NCI-H446 treated with DMSO at 0.1 percent for 48 hours (cell line): ENCODE measurements at regions not wholly inside any gene's neighbourhood (a gene's known extent, or its start where the extent isn't known, plus 50 kb on each side); places are given as distances from the start of the nearest gene placed in this dataset.

Experiments
- DNase-seq: peaks from one replicate; lab custom pipeline; 2025; lab: John Stamatoyannopoulos, UW

GRCh38 chrX:20432048-20432447 is 165.3 kb upstream of the RPS6KA3 start:
- DNase-seq = no peak

- DNase-seq = no peak
Measured at GRCh38 chrX:20431486-20431885, 164.8 kb upstream of the RPS6KA3 start.

DNA sequence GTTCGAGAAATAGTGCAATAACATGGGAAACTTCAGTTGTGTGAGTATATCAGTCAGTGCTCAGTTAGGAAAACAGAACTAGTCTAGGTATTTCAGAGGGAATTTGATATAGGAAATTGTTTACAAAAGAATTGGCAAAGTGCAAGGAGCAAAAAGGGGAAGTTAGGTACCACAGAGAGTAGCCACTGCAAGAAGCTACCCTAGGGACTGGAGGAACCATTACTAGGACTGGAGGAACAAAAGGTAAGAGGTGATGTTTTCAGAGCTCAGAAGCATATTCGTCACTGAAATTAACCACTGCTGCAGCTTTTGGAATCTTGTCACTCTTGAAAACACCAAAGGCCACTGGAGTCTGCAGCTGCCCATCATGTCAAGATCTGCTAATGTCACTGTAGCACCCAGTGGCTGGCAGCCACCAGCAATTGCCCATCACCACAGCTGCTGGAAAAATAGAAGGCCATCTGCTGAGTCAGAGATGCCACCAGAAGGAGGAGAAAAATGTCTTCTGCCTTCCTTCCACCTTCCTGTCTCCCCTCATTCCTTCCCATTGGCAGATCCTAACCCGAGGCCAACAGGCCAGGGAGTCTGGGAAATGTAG is 160.6 kb upstream of the RPS6KA3 start:
- no peak for DNase-seq

DNA sequence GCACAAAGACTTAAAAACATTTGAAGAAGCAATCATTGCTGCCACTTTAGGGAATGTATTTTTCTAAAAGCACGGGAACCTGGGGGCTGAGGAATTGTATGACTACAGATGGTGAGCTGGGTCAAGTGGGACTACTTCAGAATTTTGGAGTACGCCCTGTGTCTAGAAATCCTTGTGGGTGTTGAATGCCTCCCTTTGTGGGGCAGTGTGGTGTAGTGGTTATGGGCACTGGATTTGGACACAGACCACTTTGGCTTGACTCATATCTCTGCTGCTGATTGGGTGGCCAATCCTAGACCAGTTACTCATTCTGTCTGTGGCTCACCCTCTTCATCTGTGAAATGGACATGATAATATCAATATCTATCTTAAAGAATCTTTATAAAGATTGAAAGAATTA is 155.0 kb upstream of the RPS6KA3 start:
- no peak for DNase-seq

- DNase-seq = no peak
Measured at GRCh38 chrX:20421275-20421674, 154.6 kb upstream of the RPS6KA3 start.

DNA sequence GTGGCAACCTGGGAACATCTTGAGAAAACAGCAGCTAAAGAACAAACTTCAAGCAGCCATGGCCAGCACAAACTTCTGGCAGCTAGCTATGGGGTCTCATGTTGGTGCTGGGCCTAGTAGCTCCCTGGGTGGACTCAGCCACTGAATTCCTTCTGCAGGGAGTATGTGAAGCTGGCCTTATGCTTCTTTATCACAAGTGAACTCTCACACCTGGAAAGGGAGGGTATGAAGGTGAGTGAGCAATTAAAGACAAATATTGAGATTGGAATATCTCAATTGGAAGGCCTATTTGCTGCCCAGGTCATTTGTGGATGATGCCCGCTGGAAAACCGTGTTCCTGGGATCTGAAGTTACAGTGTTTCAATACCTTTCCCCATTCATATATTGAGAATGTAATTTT is 153.3 kb upstream of the RPS6KA3 start:
- DNase-seq = no peak

DNA sequence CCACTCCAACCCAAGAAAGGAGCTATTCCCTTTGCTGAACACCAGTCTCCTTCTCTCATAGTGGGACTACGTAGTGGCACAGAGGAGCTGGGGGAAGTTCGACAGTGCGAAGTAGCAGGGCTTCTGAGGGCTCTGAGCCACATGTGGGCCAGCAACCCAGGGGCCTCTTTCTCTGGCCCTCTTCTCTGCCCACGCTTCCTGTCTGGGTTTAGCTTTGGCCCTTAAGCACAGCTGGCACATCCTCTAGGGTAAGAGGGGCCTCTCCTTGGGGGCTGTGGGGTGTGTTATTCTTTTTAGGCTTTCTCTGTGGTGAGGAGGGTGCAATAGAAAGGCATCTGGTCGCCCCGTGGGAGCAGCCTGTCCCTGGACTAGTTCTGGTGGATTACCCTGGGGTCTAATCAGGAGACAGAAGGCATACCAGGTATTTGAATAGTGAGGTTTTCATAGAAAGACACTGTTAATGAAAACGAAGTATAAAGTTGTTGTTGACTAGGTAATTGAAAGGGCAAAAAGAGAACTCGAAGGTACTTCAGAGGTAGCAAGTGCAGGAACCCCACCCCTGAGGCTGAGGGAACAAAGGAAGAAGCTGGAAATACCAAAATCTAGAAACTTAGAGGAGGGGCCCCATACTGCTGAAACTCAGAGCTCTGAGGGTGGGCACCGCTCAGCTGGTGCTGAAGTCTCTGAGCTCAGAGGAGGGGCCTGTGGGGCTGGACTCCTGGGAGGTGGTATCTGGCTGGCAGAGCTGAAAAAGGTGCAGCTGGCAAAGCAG is 151.9 kb upstream of the RPS6KA3 start:
- no peak for DNase-seq

GRCh38 chrX:20414762-20415445 is 148.2 kb upstream of the RPS6KA3 start:
- DNase-seq = no peak

DNA sequence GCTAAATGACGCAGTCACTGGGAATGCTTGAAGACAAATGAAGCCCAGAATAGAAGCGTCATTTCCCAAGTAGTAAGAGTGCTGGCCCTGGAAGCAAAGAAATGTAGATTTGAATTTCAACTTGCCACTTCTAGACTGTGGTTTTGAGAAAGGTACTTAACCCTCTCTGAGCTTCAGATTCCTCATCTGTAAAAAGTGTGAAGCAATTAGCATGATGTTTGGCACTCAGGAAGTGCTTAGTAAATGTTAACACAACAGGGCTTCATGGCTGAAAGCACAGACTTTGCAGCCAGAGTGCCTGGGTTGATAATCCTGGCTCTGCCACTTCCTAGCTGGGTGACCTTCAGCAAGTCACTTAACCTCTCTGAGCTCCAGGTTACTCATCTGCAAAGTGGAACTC is 147.4 kb upstream of the RPS6KA3 start:
- DNase-seq = no peak

DNA sequence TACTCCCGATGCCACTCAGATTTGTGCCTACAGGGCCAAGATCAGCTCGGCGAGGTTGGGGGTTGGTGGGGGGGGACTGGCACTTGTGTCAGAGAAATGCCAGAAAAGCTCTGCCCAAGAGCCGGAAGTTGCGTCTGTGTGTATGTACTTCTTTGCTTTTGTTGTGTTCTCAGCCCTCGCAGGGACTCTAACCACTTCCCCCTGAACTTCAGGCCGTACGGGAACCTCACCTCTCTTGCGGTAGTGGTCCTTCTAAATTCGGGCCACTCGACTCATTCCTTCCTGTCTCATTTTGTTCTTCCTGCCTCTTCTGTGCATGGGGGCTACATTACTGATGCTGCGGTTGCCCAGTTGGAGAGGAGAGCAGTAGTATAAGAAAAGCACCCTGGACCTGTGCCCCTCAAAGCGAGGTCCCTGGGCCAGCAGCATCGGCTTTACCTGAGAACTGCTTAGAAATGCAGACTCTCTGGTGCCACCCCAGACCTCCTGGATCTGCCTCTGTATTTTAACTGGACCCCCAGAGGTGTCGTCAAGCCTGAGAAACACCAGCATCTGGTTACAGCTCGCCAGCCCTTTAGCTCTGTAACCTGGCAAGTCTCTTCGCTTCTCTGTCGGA is 146.3 kb upstream of the RPS6KA3 start:
- no peak for DNase-seq

GRCh38 chrX:20410540-20410939 is 143.8 kb upstream of the RPS6KA3 start:
- DNase-seq = no peak

GRCh38 chrX:20409991-20410390 is 143.3 kb upstream of the RPS6KA3 start:
- no peak for DNase-seq

DNA sequence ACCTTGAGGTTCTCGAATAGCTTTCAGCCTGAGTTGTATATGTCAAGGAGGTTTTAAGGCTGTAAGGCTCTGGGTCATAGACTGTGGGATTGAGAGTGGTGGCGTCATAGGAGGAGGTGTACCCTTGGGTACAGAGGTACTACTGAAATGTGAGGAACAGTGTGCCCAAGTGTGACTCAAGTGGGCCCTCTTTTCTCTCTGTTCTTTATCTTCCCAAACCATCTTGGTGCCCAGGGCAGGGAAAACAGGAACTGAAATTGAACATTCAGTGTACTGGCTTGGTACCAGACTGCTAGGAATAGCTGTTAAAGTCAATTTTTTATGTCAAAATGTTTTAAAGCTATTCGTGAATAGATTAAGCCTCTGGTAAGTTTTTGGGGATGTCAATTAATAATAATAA is 136.2 kb upstream of the RPS6KA3 start:
- DNase-seq = no peak

DNA sequence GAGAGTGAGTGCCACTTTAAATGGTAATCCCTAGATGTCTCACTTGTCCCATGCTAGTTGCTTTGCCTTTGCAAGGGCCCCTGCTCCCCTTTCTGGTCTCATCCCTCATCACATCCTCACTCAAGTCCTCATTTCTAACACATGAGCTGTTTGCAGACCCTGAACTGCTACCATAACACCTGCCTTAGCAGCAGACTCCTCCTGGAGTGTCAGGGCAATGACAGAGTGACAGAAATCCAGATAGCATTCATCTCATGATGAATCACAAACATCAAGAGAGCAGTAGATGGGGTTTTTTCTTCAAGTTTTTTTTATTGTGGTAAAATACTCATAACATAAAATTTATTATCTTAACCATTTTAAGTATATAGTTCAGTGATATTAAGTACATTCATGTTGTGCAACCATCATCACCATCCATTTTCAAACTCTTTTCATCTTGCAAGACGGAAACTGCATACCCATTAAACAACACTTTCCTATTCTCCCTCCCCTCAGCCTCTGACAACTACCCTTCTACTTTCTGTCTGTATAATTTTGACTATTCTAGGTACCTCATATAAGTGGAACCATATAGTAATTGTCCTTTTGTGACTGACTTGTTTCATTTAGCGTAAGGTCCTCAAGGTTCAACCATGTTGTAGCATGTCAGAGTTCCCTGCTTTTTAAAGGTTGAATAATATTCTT is 133.2 kb upstream of the RPS6KA3 start:
- DNase-seq = no peak

GRCh38 chrX:20397587-20397986 is 130.9 kb upstream of the RPS6KA3 start:
- no peak for DNase-seq

DNA sequence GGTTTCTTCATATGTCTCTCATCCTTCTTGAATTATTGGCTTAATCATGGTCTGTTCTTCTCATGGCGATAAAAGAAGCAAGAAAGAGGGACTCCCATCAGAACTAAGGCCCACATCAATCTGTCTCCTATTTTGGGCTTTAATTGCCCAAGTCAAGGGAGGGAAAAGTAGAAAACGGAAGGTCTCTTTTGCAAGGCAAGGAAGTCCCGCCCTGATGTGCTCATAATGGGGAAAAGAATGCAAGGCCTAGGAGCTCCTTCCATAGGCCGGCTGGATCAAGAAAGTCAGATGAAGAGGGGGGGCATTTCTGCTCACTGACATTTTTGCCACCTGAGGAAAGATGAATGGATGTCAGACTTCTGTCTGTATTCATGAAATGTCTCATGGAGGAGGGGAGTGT is 127.7 kb upstream of the RPS6KA3 start:
- DNase-seq = no peak

GRCh38 chrX:20393944-20394343 is 127.2 kb upstream of the RPS6KA3 start:
- DNase-seq = no peak

GRCh38 chrX:20388594-20388993 is 121.9 kb upstream of the RPS6KA3 start:
- DNase-seq = no peak

DNA sequence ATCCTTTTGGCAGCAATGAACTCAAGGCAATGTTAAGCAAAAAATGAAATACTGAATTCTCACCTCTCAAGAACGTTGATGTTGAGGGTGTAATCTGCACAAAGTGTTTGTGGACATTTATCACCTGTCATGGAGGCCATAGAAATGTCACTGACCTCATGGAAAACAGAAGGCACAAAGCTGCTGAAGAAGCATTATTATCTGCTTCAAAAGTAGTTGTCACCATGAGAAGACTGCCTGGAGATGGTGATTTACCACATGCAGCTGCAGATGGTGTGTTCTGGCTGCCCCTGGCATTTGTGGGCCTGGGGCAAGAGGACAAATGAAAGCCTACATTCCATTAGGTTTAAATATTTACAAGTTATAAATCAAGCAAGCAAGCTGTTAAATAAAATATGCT is 116.8 kb upstream of the RPS6KA3 start:
- DNase-seq = no peak

DNA sequence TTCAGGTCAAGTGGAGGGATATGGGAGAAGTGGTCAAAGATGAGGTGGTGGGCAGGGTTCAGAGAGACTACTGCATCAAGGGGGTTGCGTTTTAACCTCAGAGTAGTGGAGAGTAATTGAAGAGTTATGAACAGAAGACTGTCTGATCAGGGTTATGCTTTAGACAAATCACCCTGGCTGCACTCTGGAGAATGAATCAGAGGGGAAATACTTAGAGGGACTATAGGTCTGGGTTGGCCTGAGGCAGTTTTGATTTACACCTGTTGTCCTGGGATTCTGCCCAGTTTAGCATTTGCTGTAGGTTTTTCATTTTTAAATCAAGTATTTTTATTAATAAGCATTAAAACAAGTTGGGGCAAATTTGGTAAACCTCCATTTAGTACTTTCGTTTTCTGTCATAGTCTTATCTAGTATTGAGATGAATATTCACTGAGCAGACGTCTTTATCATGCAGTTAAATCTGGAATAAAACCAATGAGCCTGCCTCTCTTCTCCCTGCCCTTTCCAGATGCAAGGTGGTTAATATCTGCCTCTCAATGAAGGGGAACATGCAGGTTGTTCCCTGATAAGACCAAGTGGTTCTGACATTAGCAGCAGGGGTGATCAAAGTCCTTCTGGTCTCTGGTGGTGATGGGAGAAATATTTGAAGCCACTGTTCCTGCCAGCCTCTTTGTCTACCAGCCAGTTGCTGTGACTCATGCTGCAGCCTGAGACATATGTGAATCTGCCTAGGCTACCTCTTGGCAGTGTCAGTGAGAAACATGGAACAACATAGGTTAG is 116.0 kb upstream of the RPS6KA3 start:
- peak; percentile 39 for DNase-seq

- DNase-seq = no peak
Measured at GRCh38 chrX:20382082-20382481, 115.4 kb upstream of the RPS6KA3 start.
